SK-N-SH treated with all-trans-retinoic acid at 6 μM for 48 hours (cell line): ENCODE measurements at regions not wholly inside any gene's neighbourhood (a gene's known extent, or its start where the extent isn't known, plus 50 kb on each side); places are given as distances from the start of the nearest gene placed in this dataset.

Source experiments
- ARNTL ChIP-seq: fragments of 450-650 bp; formaldehyde crosslinking; IDR thresholded peaks from 2 replicates; pipeline ENCODE4 v1.5.0; 2020; ENCODE audit warnings: low read depth, mild to moderate bottlenecking, moderate library complexity, borderline replicate concordance
- ESRRG ChIP-seq: fragments of 250-450 bp; sonication (Bioruptor Pico); IDR thresholded peaks from 2 replicates; pipeline ENCODE4 v1.6.1; 2021; ENCODE audit warnings: mild to moderate bottlenecking
- PATZ1 ChIP-seq: fragments of 250-450 bp; sonication (Bioruptor Pico); IDR thresholded peaks from 2 replicates; pipeline ENCODE4 v1.8.0; 2020; ENCODE audit warnings: mild to moderate bottlenecking, moderate library complexity, borderline replicate concordance
- RARB ChIP-seq: fragments of 250-450 bp; sonication (Bioruptor Pico); IDR thresholded peaks from 2 replicates; pipeline ENCODE4 v1.8.0; 2021; ENCODE audit warnings: mild to moderate bottlenecking, moderate library complexity
- SNAI2 ChIP-seq: fragments of 250-450 bp; sonication (Bioruptor Pico); IDR thresholded peaks from 2 replicates; pipeline ENCODE4 v1.5.0; 2020; ENCODE audit warnings: mild to moderate bottlenecking, moderate library complexity
- TOX ChIP-seq: fragments of 250-450 bp; sonication (Bioruptor Pico); IDR thresholded peaks from 2 replicates; pipeline ENCODE4 v1.8.0; 2021; ENCODE audit warnings: mild to moderate bottlenecking, moderate library complexity, borderline replicate concordance
- ZFP3 ChIP-seq: fragments of 250-450 bp; sonication (Bioruptor Pico); IDR thresholded peaks from 2 replicates; pipeline ENCODE4 v1.5.0; 2020; ENCODE audit warnings: mild to moderate bottlenecking, moderate library complexity
- ZNF565 ChIP-seq: fragments of 450-650 bp; formaldehyde crosslinking; conservative IDR thresholded peaks from 2 replicates; pipeline ENCODE4 v1.5.0; 2020; ENCODE audit warnings: low read depth, mild to moderate bottlenecking, moderate library complexity
- ZNF70 ChIP-seq: fragments of 450-650 bp; formaldehyde crosslinking; IDR thresholded peaks from 2 replicates; pipeline ENCODE4 v1.5.0; 2020; ENCODE audit warnings: mild to moderate bottlenecking, moderate library complexity

- TF ChIP-seq SNAI2 (CRISPR knock-in tag) (no peak), ZNF70 (no peak), PATZ1 (no peak), ESRRG (CRISPR knock-in tag) (no peak), ARNTL (CRISPR knock-in tag) (no peak), RARB (no peak), ZFP3 (CRISPR knock-in tag) (no peak), TOX (no peak), ZNF565 (CRISPR knock-in tag) (no peak)
Observed at GRCh38 chr7:20952916-20953315, 166.2 kb upstream of the SP8 start.
